Effector memory CD4-positive, alpha-beta T cell (primary cell): ENCODE measurements at regions not wholly inside any gene's neighbourhood (a gene's known extent, or its start where the extent isn't known, plus 50 kb on each side); places are given as distances from the start of the nearest gene placed in this dataset.

Source experiments
- DNase-seq, 3 donors: peaks; one replicate each; pipeline ENCODE4 v3.0.0-alpha.2; 2020
- H3K27ac ChIP-seq: 2 replicates; pipeline ENCODE4 v1.7.0; 2013; ENCODE audit warnings: mild to moderate bottlenecking, low read length, moderate library complexity; ENCODE audit not compliant: insufficient read depth, poor library complexity, severe bottlenecking
- H3K27me3 ChIP-seq: replicated peaks from 2 replicates; pipeline ENCODE4 v1.7.0; 2013; ENCODE audit warnings: mild to moderate bottlenecking, low read length; ENCODE audit not compliant: insufficient read depth, control insufficient read depth, poor library complexity, severe bottlenecking
- H3K36me3 ChIP-seq: 2 replicates; pipeline ENCODE4 v1.7.0; 2013; ENCODE audit warnings: mild to moderate bottlenecking, low read length, moderate library complexity; ENCODE audit not compliant: control insufficient read depth, insufficient read depth
- H3K4me1 ChIP-seq: 2 replicates; pipeline ENCODE4 v1.7.0; 2013; ENCODE audit warnings: low read length, mild to moderate bottlenecking; ENCODE audit not compliant: control insufficient read depth, insufficient read depth, poor library complexity, severe bottlenecking
- H3K4me3 ChIP-seq: 2 replicates; pipeline ENCODE4 v1.7.0; 2013; ENCODE audit warnings: low read length, low read depth, mild to moderate bottlenecking; ENCODE audit not compliant: insufficient read depth, poor library complexity, severe bottlenecking
- H3K9me3 ChIP-seq: 2 replicates; pipeline ENCODE4 v1.7.0; 2013; ENCODE audit warnings: mild to moderate bottlenecking, low read length, moderate library complexity; ENCODE audit not compliant: control insufficient read depth

DNA sequence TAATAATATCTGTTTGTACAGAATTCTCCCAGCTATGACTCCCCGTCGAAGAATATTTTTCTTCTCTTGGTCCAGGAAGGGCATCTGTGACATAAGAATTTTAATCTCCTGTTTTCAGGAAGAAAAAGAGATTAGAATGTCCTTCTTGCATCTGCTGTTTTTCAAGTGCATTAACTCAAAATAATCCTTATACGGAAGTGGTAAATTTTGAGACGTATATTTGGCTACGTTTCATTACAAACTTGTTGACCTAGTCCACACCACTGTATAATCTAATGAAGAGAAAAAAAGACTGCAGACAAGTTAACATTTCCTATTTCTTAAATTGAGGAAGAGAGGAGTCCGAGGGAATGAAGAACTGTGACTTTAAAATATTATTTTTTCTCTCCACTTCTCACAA lies 959.9 kb downstream of the DIAPH3 start:
- no peak overlapping the region for H3K27ac ChIP-seq
- no peaks in the 10 kb centered on the region for H3K9me3 ChIP-seq
- no peaks in the 10 kb centered on the region for H3K27me3 ChIP-seq
- H3K4me3 ChIP-seq = no peak overlapping the region
- no peak for DNase-seq
- H3K36me3 ChIP-seq = no peaks in the 10 kb centered on the region
- no peaks in the 10 kb centered on the region for H3K4me1 ChIP-seq

DNA sequence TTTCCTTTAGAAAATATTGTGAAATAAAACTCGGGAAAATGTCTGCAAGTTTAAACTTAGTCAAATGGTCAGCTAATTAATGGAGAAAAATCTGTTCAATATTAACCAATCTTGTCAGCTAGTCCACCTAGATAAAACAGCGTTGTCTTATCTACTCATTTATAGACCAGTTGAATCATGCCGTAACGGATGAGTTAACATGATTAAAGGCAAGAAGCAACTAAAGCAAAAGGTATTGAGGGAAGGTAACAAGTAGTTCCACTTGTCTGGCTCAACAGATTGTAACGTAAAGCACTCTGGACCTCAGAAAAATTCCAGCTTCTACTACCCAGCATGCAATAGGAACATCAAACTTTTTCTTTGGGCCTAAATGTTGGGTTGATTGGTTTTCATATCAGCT lies 958.2 kb downstream of the DIAPH3 start:
- H3K4me1 ChIP-seq = no peaks in the 10 kb centered on the region
- H3K9me3 ChIP-seq = no peaks in the 10 kb centered on the region
- H3K4me3 ChIP-seq = no peak overlapping the region
- DNase-seq = no peak
- no peak overlapping the region for H3K27ac ChIP-seq
- H3K27me3 ChIP-seq = no peaks in the 10 kb centered on the region
- H3K36me3 ChIP-seq = no peaks in the 10 kb centered on the region

DNA sequence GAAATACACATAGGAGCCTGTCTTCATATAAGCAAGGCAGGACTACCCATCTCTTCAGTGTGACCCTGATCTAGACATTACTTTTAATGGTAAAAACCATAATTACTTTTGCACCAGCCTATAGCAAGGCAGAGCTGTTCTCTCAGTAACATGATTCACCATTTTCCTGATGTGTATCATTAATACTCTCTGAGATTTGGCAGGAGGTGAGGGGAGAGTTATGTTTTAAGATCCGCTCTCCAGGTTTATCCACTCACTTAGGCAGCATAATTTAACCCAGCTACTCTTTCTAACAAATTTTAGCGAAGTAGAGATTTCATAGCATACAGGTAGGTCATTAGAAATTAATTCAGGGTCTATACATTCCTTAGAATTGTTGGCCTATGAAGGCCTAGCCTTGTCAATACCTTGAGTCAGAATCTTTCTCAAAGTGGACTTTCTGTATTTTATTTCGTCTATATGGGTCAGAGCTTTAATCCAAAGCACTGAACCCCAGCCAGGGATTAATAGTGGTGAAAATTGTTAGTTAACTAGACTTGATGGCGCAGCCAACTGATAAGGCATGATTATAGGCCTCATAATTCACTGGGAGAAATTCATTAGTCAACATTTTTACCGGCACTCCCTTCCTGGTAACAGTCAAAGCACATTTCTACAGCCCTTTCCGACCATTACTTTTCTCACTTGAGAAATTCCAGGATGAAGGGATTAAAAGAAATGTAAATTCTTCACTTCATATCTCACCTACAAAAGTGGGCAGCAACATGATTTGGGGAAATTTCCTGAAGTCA lies 955.1 kb downstream of the DIAPH3 start:
- no peak overlapping the region for H3K27ac ChIP-seq
- DNase-seq = no peak
- no peaks in the 10 kb centered on the region for H3K36me3 ChIP-seq
- no peaks in the 10 kb centered on the region for H3K27me3 ChIP-seq
- H3K4me1 ChIP-seq = no peaks in the 10 kb centered on the region
- no peaks in the 10 kb centered on the region for H3K9me3 ChIP-seq
- H3K4me3 ChIP-seq = no peak overlapping the region

DNA sequence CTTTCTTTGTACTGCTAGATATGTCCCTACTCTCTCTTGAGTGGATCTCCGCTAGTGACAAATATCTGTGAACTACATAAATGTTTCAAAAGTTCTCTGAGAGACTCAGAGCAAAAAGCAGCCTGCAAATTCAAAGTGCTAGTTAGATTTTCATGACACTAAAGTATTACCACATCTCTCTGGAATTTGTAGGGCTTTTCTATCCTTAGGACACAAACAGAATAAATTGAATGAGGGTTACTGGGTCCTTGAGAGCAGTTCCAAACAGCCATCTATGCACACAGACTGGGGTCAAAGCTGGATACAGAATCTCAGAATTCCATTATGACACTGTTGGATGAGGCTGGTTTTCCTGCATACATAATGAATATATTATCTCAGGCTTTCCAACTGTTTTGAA lies 953.2 kb downstream of the DIAPH3 start:
- no peaks in the 10 kb centered on the region for H3K9me3 ChIP-seq
- no peak overlapping the region for H3K27ac ChIP-seq
- H3K4me3 ChIP-seq = no peak overlapping the region
- H3K4me1 ChIP-seq = no peaks in the 10 kb centered on the region
- H3K36me3 ChIP-seq = no peaks in the 10 kb centered on the region
- no peak for DNase-seq
- no peaks in the 10 kb centered on the region for H3K27me3 ChIP-seq

DNA sequence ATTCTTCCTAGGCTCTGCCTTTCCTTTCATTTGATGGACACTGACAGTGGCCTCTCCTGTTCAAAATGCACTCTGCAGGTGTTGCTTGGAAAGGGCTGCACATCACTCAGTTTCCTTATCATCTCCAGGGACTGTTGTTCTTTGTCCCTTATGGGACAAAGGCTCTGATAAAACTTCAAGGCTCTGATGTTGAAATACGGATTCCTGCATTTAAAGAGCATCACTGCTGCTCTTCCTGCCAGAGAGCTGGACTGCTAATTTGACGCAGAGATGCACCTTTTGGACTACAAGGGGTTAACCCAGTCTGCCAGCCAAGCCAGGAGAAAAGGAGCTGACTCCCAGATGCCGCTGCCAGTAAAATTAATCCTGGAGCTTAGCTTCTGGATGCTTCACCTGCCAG lies 952.1 kb downstream of the DIAPH3 start:
- Histone ChIP-seq H3K36me3 (no peaks in the 10 kb centered on the region), H3K27me3 (no peaks in the 10 kb centered on the region), H3K9me3 (no peaks in the 10 kb centered on the region), H3K27ac (no peak overlapping the region), H3K4me1 (no peaks in the 10 kb centered on the region), H3K4me3 (no peak overlapping the region)
- DNase-seq = no peak

DNA sequence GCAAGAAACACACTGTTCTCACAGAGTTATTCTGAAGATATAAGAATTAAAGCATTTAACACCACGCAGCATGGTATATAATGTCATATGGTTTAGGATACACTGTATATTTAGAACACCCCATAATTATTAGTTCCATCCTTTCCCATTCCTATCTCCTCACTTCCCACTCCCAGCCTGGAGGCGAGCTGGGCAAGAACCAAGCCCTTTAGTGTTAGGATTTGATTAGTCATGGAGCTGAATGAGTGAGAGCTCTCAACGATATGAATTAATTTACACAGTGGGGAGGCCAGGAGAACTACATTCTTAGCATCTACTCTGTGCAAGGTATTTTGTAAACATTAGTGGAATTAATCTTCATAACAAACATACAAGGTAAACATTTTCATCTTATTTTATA lies 934.3 kb downstream of the DIAPH3 start:
- Histone ChIP-seq H3K27ac (no peak overlapping the region), H3K27me3 (no peaks in the 10 kb centered on the region), H3K4me1 (no peaks in the 10 kb centered on the region), H3K4me3 (no peak overlapping the region), H3K36me3 (no peaks in the 10 kb centered on the region), H3K9me3 (no peaks in the 10 kb centered on the region)
- DNase-seq = no peak

DNA sequence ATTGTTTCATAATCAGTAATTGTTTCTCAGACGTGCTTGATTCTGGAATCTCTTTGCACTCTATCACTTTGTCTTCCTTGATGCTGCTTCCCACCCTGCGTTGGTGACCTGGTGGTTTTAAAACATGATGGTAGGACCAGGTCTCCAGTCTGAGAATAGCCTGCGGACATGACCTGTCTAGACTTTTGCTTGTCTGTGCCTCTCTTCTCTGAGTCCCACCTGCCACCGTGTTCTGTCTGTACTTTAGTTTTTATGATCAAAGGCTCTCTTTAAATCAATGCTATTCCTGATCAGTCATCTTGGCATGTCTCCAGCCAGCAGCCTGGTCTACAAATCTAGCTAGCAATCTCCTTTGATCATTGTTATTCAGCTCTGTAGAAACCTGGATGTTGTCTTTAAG lies 933.9 kb downstream of the DIAPH3 start:
- Histone ChIP-seq H3K9me3 (no peaks in the 10 kb centered on the region), H3K4me1 (no peaks in the 10 kb centered on the region), H3K4me3 (no peak overlapping the region), H3K27me3 (no peaks in the 10 kb centered on the region), H3K27ac (no peak overlapping the region), H3K36me3 (no peaks in the 10 kb centered on the region)
- no peak for DNase-seq

DNA sequence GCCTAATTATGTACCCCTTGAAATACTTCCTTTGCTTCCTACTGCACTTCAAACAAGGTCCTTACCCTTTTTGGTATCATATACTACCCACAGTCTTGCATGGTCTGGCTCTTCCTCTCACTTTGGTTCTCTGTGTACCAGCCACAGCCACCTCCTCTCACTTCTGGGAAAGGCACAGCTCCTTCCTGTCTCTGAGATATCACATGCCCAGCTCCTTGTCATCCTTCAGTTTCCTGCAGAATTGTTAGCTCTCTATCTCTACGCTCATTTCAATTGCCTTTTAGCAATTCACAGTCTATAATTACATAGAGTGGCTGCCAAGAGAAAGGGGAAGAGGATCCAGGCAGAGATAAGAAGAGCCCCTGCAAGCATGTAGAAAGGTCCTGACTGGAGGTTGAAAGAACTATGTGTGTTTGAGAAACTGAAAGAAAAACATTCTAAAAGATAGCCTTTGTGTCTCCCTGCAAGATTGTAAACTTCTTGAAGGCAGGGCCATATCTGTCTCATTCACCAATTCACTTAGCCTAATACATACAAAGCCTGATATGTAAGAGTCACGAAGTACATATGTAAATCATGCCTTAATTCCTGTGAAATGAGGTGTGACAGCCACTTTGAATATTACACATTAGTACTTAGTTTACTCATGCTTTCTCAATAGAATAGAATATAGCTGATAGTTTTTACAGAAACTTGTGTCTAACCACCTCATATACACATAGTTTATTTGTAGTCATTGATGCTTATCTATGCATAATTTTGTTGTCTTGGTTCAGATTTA lies 933.1 kb downstream of the DIAPH3 start:
- no peaks in the 10 kb centered on the region for H3K27me3 ChIP-seq
- H3K36me3 ChIP-seq = no peaks in the 10 kb centered on the region
- H3K4me3 ChIP-seq = no peak overlapping the region
- DNase-seq = no peak
- no peak overlapping the region for H3K27ac ChIP-seq
- H3K9me3 ChIP-seq = no peaks in the 10 kb centered on the region
- no peaks in the 10 kb centered on the region for H3K4me1 ChIP-seq

DNA sequence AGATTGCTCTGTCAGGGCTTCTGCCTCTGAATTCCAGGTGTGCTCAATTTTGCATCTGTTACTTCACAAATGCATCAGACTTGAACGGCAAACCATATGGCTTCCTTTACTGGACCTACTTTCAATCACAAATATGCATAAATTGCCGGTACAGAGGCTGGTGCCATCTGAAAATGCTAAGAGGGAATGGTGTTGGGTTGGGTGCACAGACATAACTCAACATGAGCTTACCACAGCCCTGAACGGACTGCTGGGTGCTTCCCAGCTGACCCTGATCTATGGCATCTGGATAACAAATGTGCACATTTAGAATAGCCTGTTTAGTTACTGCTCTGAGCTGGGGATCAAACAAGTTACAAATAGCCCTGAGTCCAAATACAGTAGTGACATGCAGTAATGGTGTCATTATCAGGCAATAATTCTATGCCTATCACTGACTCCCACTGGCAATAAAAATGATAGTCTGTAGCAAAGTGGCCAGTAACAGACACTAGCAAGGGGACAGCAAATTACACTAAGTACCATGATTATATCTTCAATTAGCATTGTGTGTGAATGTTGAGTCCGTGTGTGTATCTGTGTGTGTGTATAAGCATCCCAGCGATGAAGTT lies 927.3 kb downstream of the DIAPH3 start:
- no peak overlapping the region for H3K4me3 ChIP-seq
- no peak for DNase-seq
- no peaks in the 10 kb centered on the region for H3K9me3 ChIP-seq
- no peaks in the 10 kb centered on the region for H3K4me1 ChIP-seq
- no peak overlapping the region for H3K27ac ChIP-seq
- H3K27me3 ChIP-seq = no peaks in the 10 kb centered on the region
- no peaks in the 10 kb centered on the region for H3K36me3 ChIP-seq

DNA sequence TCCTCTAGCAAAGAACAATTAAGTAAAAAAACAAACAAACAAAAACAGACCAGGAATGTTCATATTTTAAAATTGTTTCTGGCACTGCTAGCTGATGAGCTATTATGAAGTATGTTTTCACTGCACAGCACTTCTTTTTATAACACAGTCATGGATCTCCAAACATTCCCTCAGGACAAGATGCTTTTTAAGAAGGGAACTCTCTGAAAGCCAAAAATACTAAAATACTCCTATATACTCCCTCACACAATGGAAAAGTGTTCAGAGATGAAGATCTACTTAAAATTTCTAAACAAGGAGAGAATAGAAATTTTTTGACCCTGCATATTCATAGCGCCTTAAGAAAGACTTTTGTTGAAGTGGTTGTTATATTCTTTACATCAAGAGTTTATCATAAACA lies 926.8 kb downstream of the DIAPH3 start:
- H3K27ac ChIP-seq = no peak overlapping the region
- H3K4me1 ChIP-seq = no peaks in the 10 kb centered on the region
- H3K27me3 ChIP-seq = no peaks in the 10 kb centered on the region
- H3K4me3 ChIP-seq = no peak overlapping the region
- H3K36me3 ChIP-seq = no peaks in the 10 kb centered on the region
- H3K9me3 ChIP-seq = no peaks in the 10 kb centered on the region
- DNase-seq = no peak
